GM12891 (cell line): ENCODE measurements at regions not wholly inside any gene's neighbourhood (a gene's known extent, or its start where the extent isn't known, plus 50 kb on each side); places are given as distances from the start of the nearest gene placed in this dataset.

ENCODE experiments used
- PAX5 ChIP-seq: IDR thresholded peaks from 2 replicates; pipeline ENCODE4 v1.6.1; 2011; ENCODE audit warnings: low read length, moderate library complexity, mild to moderate bottlenecking; ENCODE audit not compliant: insufficient read depth, severe bottlenecking
- POLR2A ChIP-seq: IDR thresholded peaks from 2 replicates; pipeline ENCODE4 v1.6.1; 2011; ENCODE audit warnings: low read depth, low read length, control low read depth
- POLR2AphosphoS5 ChIP-seq: IDR thresholded peaks from 2 replicates; pipeline ENCODE4 v1.6.1; 2011; ENCODE audit warnings: low read depth, low read length, control low read depth
- POU2F2 ChIP-seq: IDR thresholded peaks from 2 replicates; pipeline ENCODE4 v1.6.1; 2011; ENCODE audit warnings: low read depth, mild to moderate bottlenecking, control low read depth, low read length, moderate library complexity
- SPI1 ChIP-seq: IDR thresholded peaks from 2 replicates; pipeline ENCODE4 v1.6.1; 2011; ENCODE audit warnings: low read depth, low read length, control low read depth
- TAF1 ChIP-seq: IDR thresholded peaks from 2 replicates; pipeline ENCODE4 v1.6.1; 2011; ENCODE audit warnings: low read depth, low read length, control low read depth

GRCh38 chr12:67489007-67489406 lies 159.5 kb upstream of the DYRK2 start:
- TF ChIP-seq POLR2A (no peak), POLR2AphosphoS5 (no peak), SPI1 (no peak), POU2F2 (no peak), PAX5 (no peak), TAF1 (no peak)
